ENCODE measurements at regions not wholly inside any gene's neighbourhood (a gene's known extent, or its start where the extent isn't known, plus 50 kb on each side); places are given as distances from the start of the nearest gene placed in this dataset.

DNA sequence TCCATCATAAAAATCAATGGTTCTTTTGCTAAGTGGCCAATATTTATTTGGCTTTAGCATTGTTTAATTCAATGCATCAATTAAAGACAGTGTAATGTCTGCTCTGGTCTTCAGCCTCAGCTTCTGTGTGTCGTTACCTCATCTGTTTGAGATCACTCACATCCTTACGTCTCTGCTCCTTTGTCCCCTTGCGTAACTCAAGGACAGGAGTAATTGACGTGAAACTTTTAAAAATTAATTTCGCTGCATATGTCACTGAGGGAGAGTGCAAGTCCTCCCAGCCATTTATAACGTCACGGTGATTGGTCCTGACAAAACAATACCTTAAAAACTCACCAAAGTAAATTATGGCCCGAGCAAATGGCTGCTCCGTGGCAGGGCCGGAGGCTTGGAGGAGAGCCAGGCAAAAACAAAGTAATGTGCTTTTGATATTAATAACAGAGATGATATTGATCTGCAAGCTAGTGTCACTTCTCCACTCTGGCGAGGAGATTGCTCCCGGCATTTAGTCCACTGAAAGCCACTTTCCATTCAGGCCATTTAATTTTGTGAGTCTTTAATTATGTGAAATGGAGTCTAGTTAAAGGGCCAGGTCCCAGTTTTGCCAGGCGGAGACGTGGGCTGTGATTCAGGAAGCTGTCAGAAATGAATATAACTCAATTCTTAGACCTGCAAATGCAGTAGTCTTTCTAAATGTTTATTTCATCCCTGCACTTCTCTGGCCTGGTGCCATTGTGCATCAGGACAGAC lies 150.9 kb upstream of the POU3F1 start:
- ATAC-seq (ENCODE audit: low read depth), result no peak
- DNase-seq (ENCODE audit: low spot score), result no peak
- Histone ChIP-seq H3K4me3 (ENCODE audit: severe bottlenecking) (no peak overlapping the region), H3K36me3 (ENCODE audit: low read depth) (no peaks in the 10 kb centered on the region), H3K4me1 (ENCODE audit: insufficient read depth, poor library complexity, severe bottlenecking) (no peaks in the 10 kb centered on the region), H3K9me3 (ENCODE audit: severe bottlenecking) (no peaks in the 10 kb centered on the region), H3K27ac (ENCODE audit: poor library complexity, severe bottlenecking) (no peak overlapping the region), H3K27me3 (ENCODE audit: insufficient read depth, poor library complexity, severe bottlenecking) (peaks cover 11% of the 10 kb centered on the region)
- TF ChIP-seq, protein P1, sequence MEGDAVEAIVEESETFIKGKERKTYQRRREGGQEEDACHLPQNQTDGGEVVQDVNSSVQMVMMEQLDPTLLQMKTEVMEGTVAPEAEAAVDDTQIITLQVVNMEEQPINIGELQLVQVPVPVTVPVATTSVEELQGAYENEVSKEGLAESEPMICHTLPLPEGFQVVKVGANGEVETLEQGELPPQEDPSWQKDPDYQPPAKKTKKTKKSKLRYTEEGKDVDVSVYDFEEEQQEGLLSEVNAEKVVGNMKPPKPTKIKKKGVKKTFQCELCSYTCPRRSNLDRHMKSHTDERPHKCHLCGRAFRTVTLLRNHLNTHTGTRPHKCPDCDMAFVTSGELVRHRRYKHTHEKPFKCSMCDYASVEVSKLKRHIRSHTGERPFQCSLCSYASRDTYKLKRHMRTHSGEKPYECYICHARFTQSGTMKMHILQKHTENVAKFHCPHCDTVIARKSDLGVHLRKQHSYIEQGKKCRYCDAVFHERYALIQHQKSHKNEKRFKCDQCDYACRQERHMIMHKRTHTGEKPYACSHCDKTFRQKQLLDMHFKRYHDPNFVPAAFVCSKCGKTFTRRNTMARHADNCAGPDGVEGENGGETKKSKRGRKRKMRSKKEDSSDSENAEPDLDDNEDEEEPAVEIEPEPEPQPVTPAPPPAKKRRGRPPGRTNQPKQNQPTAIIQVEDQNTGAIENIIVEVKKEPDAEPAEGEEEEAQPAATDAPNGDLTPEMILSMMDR (IDR thresholded peaks at IDR 0.05; ENCODE audit: poor library complexity, severe bottlenecking), result no peak

DNA sequence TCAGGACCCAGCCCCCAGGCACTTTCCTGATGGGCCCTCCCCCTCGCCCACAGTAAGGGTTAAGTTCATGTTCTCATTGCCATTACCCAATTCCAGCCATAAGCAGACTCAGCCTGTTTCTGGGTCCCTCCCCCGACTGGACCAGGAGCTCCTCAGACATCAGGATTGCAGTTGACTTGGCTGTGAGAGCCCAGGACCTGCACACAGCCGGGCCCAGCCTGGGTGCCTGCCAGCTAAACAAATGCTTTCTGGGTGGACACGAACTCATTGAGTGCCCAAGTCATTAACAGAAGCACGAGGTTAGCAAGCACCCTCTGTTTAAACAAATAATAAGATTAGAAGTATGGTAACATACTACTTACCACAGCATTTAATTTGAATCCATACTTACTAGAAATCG lies 147.9 kb upstream of the POU3F1 start:
- no peaks in the 10 kb centered on the region for H3K9me3 ChIP-seq (ENCODE audit: severe bottlenecking)
- DNase-seq (ENCODE audit: low spot score) (no peak), ATAC-seq (ENCODE audit: low read depth) (no peak)
- no peaks in the 10 kb centered on the region for H3K36me3 ChIP-seq (ENCODE audit: low read depth)
- H3K4me3 ChIP-seq (ENCODE audit: severe bottlenecking), result no peak overlapping the region
- no peak overlapping the region for H3K27ac ChIP-seq (ENCODE audit: poor library complexity, severe bottlenecking)
- H3K4me1 ChIP-seq (ENCODE audit: insufficient read depth, poor library complexity, severe bottlenecking), result no peaks in the 10 kb centered on the region
- H3K27me3 ChIP-seq (ENCODE audit: insufficient read depth, poor library complexity, severe bottlenecking), result peaks cover 18% of the 10 kb centered on the region
- TF ChIP-seq, protein P1 (IDR thresholded peaks at IDR 0.05; ENCODE audit: poor library complexity, severe bottlenecking), result no peak

DNA sequence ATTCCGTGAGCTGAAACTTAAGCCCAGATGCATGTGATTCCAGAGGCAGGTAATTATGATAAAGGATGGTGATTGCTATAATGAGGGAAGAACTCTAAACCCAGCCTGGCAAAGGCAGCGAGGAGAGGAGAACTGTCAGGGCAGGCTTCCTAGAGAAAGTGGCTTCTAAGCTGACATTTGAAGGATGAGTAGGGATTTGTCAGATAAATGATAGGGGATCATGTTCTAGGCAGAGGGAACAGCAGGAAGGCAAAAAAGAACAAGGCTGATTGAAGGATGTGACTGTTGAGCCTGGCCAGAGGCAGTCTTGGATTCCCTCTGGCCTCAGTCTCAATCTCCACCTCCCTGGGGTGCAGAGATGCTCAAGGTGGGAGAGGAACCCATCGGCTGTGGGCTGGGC lies 146.4 kb upstream of the POU3F1 start:
- H3K36me3 ChIP-seq (ENCODE audit: low read depth), result no peaks in the 10 kb centered on the region
- ATAC-seq (ENCODE audit: low read depth) (no peak), DNase-seq (ENCODE audit: low spot score) (no peak)
- H3K4me1 ChIP-seq (ENCODE audit: insufficient read depth, poor library complexity, severe bottlenecking), result no peaks in the 10 kb centered on the region
- TF ChIP-seq, protein P1 (IDR thresholded peaks at IDR 0.05; ENCODE audit: poor library complexity, severe bottlenecking), result no peak
- no peak overlapping the region for H3K4me3 ChIP-seq (ENCODE audit: severe bottlenecking)
- H3K27ac ChIP-seq (ENCODE audit: poor library complexity, severe bottlenecking), result no peak overlapping the region
- H3K9me3 ChIP-seq (ENCODE audit: severe bottlenecking), result no peaks in the 10 kb centered on the region
- H3K27me3 ChIP-seq (ENCODE audit: insufficient read depth, poor library complexity, severe bottlenecking), result peaks cover 18% of the 10 kb centered on the region

DNA sequence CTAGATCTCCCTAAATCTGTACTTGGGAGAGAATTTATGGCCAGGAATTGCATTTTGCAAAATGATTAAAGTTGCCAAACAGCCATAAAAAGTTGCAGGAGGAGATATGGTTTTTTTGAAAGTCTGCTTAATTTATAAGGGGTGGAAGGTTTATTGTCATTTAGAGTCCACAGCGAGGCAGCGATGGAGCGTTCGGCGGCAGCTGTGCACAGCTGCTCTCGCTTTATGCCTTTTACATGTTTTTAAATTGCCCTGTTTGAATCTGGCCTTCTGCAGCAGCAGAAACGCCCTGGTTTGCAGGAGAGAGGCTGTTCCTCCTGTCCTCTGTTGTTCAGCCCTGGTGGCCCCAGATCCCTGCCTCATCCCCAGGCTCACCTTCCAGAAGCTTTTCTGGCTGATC lies 144.9 kb upstream of the POU3F1 start:
- H3K9me3 ChIP-seq (ENCODE audit: severe bottlenecking), result no peaks in the 10 kb centered on the region
- no peak for DNase-seq (ENCODE audit: low spot score)
- H3K4me1 ChIP-seq (ENCODE audit: insufficient read depth, poor library complexity, severe bottlenecking), result no peaks in the 10 kb centered on the region
- no peaks in the 10 kb centered on the region for H3K36me3 ChIP-seq (ENCODE audit: low read depth)
- no peak overlapping the region for H3K4me3 ChIP-seq (ENCODE audit: severe bottlenecking)
- no peak overlapping the region for H3K27ac ChIP-seq (ENCODE audit: poor library complexity, severe bottlenecking)
- no peak for ATAC-seq (ENCODE audit: low read depth)
- TF ChIP-seq, protein P1 (IDR thresholded peaks at IDR 0.05; ENCODE audit: poor library complexity, severe bottlenecking), result no peak
- peaks cover 18% of the 10 kb centered on the region for H3K27me3 ChIP-seq (ENCODE audit: insufficient read depth, poor library complexity, severe bottlenecking)

DNA sequence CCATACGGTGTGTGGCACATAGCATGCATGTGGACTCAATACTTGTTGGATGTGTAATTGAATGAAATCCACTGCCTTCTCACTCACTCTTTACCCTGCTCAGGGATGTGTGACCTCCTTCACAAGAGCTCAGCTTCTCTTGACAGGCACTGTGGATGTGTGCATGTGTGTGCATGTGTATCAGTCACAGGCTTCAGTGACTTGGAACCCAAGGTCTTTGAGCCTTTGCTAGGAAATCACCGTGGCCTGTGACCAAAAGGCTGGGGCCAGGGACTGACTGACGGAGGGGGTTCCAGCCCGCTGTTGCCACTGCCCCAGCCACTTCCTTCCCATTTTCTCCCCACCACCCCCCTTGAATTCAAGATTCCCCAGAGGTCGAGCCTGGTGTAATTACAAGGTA lies 144.4 kb upstream of the POU3F1 start:
- no peaks in the 10 kb centered on the region for H3K9me3 ChIP-seq (ENCODE audit: severe bottlenecking)
- H3K27me3 ChIP-seq (ENCODE audit: insufficient read depth, poor library complexity, severe bottlenecking), result peaks cover 18% of the 10 kb centered on the region
- H3K27ac ChIP-seq (ENCODE audit: poor library complexity, severe bottlenecking), result no peak overlapping the region
- H3K4me1 ChIP-seq (ENCODE audit: insufficient read depth, poor library complexity, severe bottlenecking), result no peaks in the 10 kb centered on the region
- H3K36me3 ChIP-seq (ENCODE audit: low read depth), result no peaks in the 10 kb centered on the region
- TF ChIP-seq, protein P1 (IDR thresholded peaks at IDR 0.05; ENCODE audit: poor library complexity, severe bottlenecking), result no peak
- ATAC-seq (ENCODE audit: low read depth), result no peak
- H3K4me3 ChIP-seq (ENCODE audit: severe bottlenecking), result no peak overlapping the region
- no peak for DNase-seq (ENCODE audit: low spot score)

Data from RWPE2 (cell line).